A549 (cell line): ENCODE measurements at regions not wholly inside any gene's neighbourhood (a gene's known extent, or its start where the extent isn't known, plus 50 kb on each side); places are given as distances from the start of the nearest gene placed in this dataset.

ENCODE experiments used
- CBX8 ChIP-seq: fragments of 200-600 bp; sonication (generic); IDR thresholded peaks from 2 replicates; pipeline ENCODE4 v1.6.1; 2016
- CEBPB ChIP-seq, 2 experiments: fragments of >200 bp in 1 of 2; sonication (Bioruptor Twin) in 1 of 2; formaldehyde crosslinking in 1 of 2; IDR thresholded peaks; 2 replicates each; pipeline ENCODE4 v1.6.1; 2012 to 2016
- CHD2 ChIP-seq: fragments of 150-350 bp; IDR thresholded peaks from 2 replicates; pipeline ENCODE4 v1.6.1; 2014; ENCODE audit warnings: low read length; ENCODE audit not compliant: partially characterized antibody
- CTCF ChIP-seq: fragments of >200 bp; sonication (Bioruptor Twin); formaldehyde crosslinking; IDR thresholded peaks from 3 replicates; pipeline ENCODE4 v1.5.1; 2016
- ESRRA ChIP-seq: fragments of 150-350 bp; IDR thresholded peaks from 2 replicates; pipeline ENCODE4 v1.6.1; 2014; ENCODE audit warnings: mild to moderate bottlenecking, low read length, borderline replicate concordance
- GATA3 ChIP-seq: IDR thresholded peaks from 2 replicates; pipeline ENCODE4 v1.6.1; 2012; ENCODE audit warnings: borderline replicate concordance
- NR3C1 ChIP-seq: fragments of >200 bp; sonication (Bioruptor Twin); formaldehyde crosslinking; IDR thresholded peaks from 3 replicates; pipeline ENCODE4 v1.6.1; 2017
- PBX3 ChIP-seq: IDR thresholded peaks from 2 replicates; pipeline ENCODE4 v1.6.1; 2012
- PHF8 ChIP-seq: fragments of 200-600 bp; sonication (generic); IDR thresholded peaks from 2 replicates; pipeline ENCODE4 v1.6.1; 2016; ENCODE audit warnings: low read depth, mild to moderate bottlenecking, antibody characterized with exemption, moderate library complexity, borderline replicate concordance
- POLR2A ChIP-seq: IDR thresholded peaks from 2 replicates; pipeline ENCODE4 v1.6.1; 2012; ENCODE audit warnings: mild to moderate bottlenecking, low read length
- POLR2AphosphoS2 ChIP-seq: conservative IDR thresholded peaks from 2 replicates; pipeline ENCODE4 v1.6.1; 2012; ENCODE audit warnings: low read length, improper control_type of control experiment, inconsistent platforms
- RFX5 ChIP-seq: fragments of 450-650 bp; IDR thresholded peaks from 2 replicates; pipeline ENCODE4 v1.7.1; 2014; ENCODE audit warnings: antibody characterized with exemption, mild to moderate bottlenecking, moderate library complexity
- SREBF2 ChIP-seq: fragments of 450-650 bp; IDR thresholded peaks from 2 replicates; pipeline ENCODE4 v1.6.1; 2014; ENCODE audit warnings: mild to moderate bottlenecking, moderate library complexity
- TF ChIP-seq, protein P1 (sequence below): fragments of 200-600 bp; sonication (generic); IDR thresholded peaks from 2 replicates; pipeline ENCODE4 v1.6.1; 2016; ENCODE audit warnings: antibody characterized with exemption, mild to moderate bottlenecking, moderate library complexity

DNA sequence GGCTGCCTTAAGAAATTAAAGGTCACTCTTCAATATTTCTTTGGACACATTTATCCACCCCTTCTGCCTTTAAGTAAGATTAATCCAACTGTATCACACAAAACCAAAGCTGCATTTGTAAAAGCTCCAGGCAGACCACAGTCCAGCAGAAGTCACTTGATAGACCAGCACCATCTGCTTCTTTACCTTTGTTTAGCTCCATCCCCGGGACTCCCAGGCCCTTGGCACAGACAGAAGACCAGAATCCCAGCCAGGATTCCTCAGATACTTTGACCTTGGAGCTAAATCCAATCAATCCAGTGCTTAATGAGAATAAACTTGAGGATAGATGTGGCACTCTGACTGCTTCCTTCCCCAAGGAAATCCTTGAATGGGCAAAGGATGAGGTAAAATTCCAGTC, 333.1 kb upstream of the RASGEF1B start:
- TF ChIP-seq POLR2AphosphoS2, result no peak
- no peak for TF ChIP-seq SREBF2
- TF ChIP-seq CEBPB (IDR thresholded peaks at IDR 0.05), result no peak
- no peak for TF ChIP-seq CTCF
- TF ChIP-seq CBX8, result no peak
- no peak for TF ChIP-seq RFX5
- TF ChIP-seq PBX3, result no peak
- TF ChIP-seq ESRRA, result no peak
- TF ChIP-seq POLR2A, result no peak
- TF ChIP-seq PHF8, result no peak
- TF ChIP-seq, protein P1, sequence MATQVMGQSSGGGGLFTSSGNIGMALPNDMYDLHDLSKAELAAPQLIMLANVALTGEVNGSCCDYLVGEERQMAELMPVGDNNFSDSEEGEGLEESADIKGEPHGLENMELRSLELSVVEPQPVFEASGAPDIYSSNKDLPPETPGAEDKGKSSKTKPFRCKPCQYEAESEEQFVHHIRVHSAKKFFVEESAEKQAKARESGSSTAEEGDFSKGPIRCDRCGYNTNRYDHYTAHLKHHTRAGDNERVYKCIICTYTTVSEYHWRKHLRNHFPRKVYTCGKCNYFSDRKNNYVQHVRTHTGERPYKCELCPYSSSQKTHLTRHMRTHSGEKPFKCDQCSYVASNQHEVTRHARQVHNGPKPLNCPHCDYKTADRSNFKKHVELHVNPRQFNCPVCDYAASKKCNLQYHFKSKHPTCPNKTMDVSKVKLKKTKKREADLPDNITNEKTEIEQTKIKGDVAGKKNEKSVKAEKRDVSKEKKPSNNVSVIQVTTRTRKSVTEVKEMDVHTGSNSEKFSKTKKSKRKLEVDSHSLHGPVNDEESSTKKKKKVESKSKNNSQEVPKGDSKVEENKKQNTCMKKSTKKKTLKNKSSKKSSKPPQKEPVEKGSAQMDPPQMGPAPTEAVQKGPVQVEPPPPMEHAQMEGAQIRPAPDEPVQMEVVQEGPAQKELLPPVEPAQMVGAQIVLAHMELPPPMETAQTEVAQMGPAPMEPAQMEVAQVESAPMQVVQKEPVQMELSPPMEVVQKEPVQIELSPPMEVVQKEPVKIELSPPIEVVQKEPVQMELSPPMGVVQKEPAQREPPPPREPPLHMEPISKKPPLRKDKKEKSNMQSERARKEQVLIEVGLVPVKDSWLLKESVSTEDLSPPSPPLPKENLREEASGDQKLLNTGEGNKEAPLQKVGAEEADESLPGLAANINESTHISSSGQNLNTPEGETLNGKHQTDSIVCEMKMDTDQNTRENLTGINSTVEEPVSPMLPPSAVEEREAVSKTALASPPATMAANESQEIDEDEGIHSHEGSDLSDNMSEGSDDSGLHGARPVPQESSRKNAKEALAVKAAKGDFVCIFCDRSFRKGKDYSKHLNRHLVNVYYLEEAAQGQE, result no peak
- no peak for TF ChIP-seq GATA3
- no peak for TF ChIP-seq CHD2
- no peak for TF ChIP-seq NR3C1
